SK-N-SH treated with all-trans-retinoic acid at 6 μM for 48 hours (cell line): ENCODE measurements at regions not wholly inside any gene's neighbourhood (a gene's known extent, or its start where the extent isn't known, plus 50 kb on each side); places are given as distances from the start of the nearest gene placed in this dataset.

Source experiments
- BACH2 ChIP-seq: fragments of 250-450 bp; sonication (Bioruptor Pico); IDR thresholded peaks from 2 replicates; pipeline ENCODE4 v1.9.0; 2021; ENCODE audit warnings: mild to moderate bottlenecking, borderline replicate concordance
- CREB5 ChIP-seq: fragments of 250-450 bp; sonication (Bioruptor Pico); IDR thresholded peaks from 2 replicates; pipeline ENCODE4 v1.5.1; 2020; ENCODE audit warnings: low read depth, mild to moderate bottlenecking, moderate library complexity
- CSDC2 ChIP-seq: fragments of 250-450 bp; sonication (Bioruptor Pico); IDR thresholded peaks from 2 replicates; pipeline ENCODE4 v1.5.0; 2020; ENCODE audit warnings: mild to moderate bottlenecking, moderate library complexity
- ESRRG ChIP-seq: fragments of 250-450 bp; sonication (Bioruptor Pico); IDR thresholded peaks from 2 replicates; pipeline ENCODE4 v1.6.1; 2021; ENCODE audit warnings: mild to moderate bottlenecking
- PATZ1 ChIP-seq: fragments of 250-450 bp; sonication (Bioruptor Pico); IDR thresholded peaks from 2 replicates; pipeline ENCODE4 v1.8.0; 2020; ENCODE audit warnings: mild to moderate bottlenecking, moderate library complexity, borderline replicate concordance
- RARB ChIP-seq: fragments of 250-450 bp; sonication (Bioruptor Pico); IDR thresholded peaks from 2 replicates; pipeline ENCODE4 v1.8.0; 2021; ENCODE audit warnings: mild to moderate bottlenecking, moderate library complexity
- TOX ChIP-seq: fragments of 250-450 bp; sonication (Bioruptor Pico); IDR thresholded peaks from 2 replicates; pipeline ENCODE4 v1.8.0; 2021; ENCODE audit warnings: mild to moderate bottlenecking, moderate library complexity, borderline replicate concordance
- TSHZ2 ChIP-seq: fragments of 250-450 bp; sonication (Bioruptor Pico); IDR thresholded peaks from 2 replicates; pipeline ENCODE4 v1.5.0; 2020; ENCODE audit warnings: mild to moderate bottlenecking, moderate library complexity
- ZC3H10 ChIP-seq: fragments of 250-450 bp; sonication (Bioruptor Pico); IDR thresholded peaks from 2 replicates; pipeline ENCODE4 v1.5.1; 2021; ENCODE audit warnings: mild to moderate bottlenecking, moderate library complexity
- TF ChIP-seq, protein P1 (sequence below): fragments of 250-450 bp; sonication (Bioruptor Pico); IDR thresholded peaks from 2 replicates; pipeline ENCODE4 v1.5.1; 2021; ENCODE audit warnings: mild to moderate bottlenecking, moderate library complexity
- TF ChIP-seq, protein P2 (sequence below): fragments of 250-450 bp; sonication (Bioruptor Pico); IDR thresholded peaks from 2 replicates; pipeline ENCODE4 v1.8.0; 2021; ENCODE audit warnings: low read depth, mild to moderate bottlenecking, moderate library complexity, borderline replicate concordance

GRCh38 chr15:47179988-47180387 lies 537.3 kb upstream of the SEMA6D start:
- TF ChIP-seq, protein P1, sequence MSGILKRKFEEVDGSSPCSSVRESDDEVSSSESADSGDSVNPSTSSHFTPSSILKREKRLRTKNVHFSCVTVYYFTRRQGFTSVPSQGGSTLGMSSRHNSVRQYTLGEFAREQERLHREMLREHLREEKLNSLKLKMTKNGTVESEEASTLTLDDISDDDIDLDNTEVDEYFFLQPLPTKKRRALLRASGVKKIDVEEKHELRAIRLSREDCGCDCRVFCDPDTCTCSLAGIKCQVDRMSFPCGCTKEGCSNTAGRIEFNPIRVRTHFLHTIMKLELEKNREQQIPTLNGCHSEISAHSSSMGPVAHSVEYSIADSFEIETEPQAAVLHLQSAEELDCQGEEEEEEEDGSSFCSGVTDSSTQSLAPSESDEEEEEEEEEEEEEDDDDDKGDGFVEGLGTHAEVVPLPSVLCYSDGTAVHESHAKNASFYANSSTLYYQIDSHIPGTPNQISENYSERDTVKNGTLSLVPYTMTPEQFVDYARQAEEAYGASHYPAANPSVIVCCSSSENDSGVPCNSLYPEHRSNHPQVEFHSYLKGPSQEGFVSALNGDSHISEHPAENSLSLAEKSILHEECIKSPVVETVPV (CRISPR knock-in tag), result no peak
- TF ChIP-seq ESRRG (no peak), TSHZ2 (CRISPR knock-in tag) (no peak), RARB (no peak), CREB5 (no peak), CSDC2 (CRISPR knock-in tag) (no peak), PATZ1 (no peak), ZC3H10 (no peak), BACH2 (CRISPR knock-in tag) (no peak), TOX (CRISPR knock-in tag) (no peak)
- TF ChIP-seq, protein P2, sequence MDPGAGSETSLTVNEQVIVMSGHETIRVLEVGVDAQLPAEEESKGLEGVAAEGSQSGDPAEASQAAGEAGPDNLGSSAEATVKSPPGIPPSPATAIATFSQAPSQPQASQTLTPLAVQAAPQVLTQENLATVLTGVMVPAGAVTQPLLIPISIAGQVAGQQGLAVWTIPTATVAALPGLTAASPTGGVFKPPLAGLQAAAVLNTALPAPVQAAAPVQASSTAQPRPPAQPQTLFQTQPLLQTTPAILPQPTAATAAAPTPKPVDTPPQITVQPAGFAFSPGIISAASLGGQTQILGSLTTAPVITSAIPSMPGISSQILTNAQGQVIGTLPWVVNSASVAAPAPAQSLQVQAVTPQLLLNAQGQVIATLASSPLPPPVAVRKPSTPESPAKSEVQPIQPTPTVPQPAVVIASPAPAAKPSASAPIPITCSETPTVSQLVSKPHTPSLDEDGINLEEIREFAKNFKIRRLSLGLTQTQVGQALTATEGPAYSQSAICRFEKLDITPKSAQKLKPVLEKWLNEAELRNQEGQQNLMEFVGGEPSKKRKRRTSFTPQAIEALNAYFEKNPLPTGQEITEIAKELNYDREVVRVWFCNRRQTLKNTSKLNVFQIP (CRISPR knock-in tag), result no peak
